ENCODE measurements at regions not wholly inside any gene's neighbourhood (a gene's known extent, or its start where the extent isn't known, plus 50 kb on each side); places are given as distances from the start of the nearest gene placed in this dataset.

GRCh38 chr3:66552846-66553245 is 52.0 kb upstream of the LRIG1 start:
- H3K4me2 ChIP-seq (ENCODE audit: insufficient read depth, low read length) = no peak overlapping the region
- H3K4me1 ChIP-seq (ENCODE audit: control insufficient read depth, extremely low read depth, insufficient read depth, low read length) = peaks cover 6% of the 10 kb centered on the region
- H3K9ac ChIP-seq (replicated peaks; ENCODE audit: extremely low read depth, insufficient read depth, low read length) = no peak overlapping the region
- no peak overlapping the region for H3K4me3 ChIP-seq (replicated peaks in 1 of 3; ENCODE audit: insufficient read depth in 1 of 3, low read depth in 1 of 3, low read length in 3 of 3)
- H3K27me3 ChIP-seq (ENCODE audit: control insufficient read depth in 2 of 2, insufficient read depth in 2 of 2, low read length in 2 of 2) = peaks cover 0 to 5% of the 10 kb centered on the region in 2 experiments
- no peak overlapping the region for H3K27ac ChIP-seq (ENCODE audit: insufficient read depth, low read depth, low read length)
- BruUV-seq (replicated peaks) = no TSS peak
- H3K79me2 ChIP-seq (ENCODE audit: control insufficient read depth, insufficient read depth, low read length) = no peaks in the 10 kb centered on the region
- FAIRE-seq = no peak
- TF ChIP-seq MYC (IDR thresholded peaks at IDR 0.05; ENCODE audit: low read depth, low read length) = no peak
- intact Hi-C loops (cut with micrococcal nuclease) = no loop called here
- H3K9me3 ChIP-seq (replicated peaks; ENCODE audit: control insufficient read depth, insufficient read depth, low read length) = no peaks in the 10 kb centered on the region
- no peak for DNase-seq (ENCODE audit: low read depth, low spot score)
- H3K9me1 ChIP-seq (replicated peaks; ENCODE audit: control insufficient read depth, extremely low read depth, insufficient read depth, low read length) = no peaks in the 10 kb centered on the region
- H4K20me1 ChIP-seq (replicated peaks; ENCODE audit: control insufficient read depth, extremely low read depth, insufficient read depth, low read length) = no peaks in the 10 kb centered on the region
- no peaks in the 10 kb centered on the region for H3K36me3 ChIP-seq (ENCODE audit: control insufficient read depth in 2 of 2, extremely low read depth in 1 of 2, insufficient read depth in 2 of 2, low read length in 2 of 2)
- POLR2A ChIA-PET = no interaction called here
- CTCF ChIA-PET = interaction anchor here (1.1 kb wide), 1 partner anchor 24 kb away, joined by 3 read pairs; no protein-coding TSS in a partner anchor
- no peak overlapping the region for H2AFZ ChIP-seq (ENCODE audit: low read depth, low read length)
- dilution Hi-C loops (cut with MboI; ENCODE audit: extremely low pct_ligation_motif_present, low sequenced_read_pairs) = no loop called here

- peaks cover 6% of the 10 kb centered on the region for H3K4me1 ChIP-seq (ENCODE audit: control insufficient read depth, extremely low read depth, insufficient read depth, low read length)
- H3K9me1 ChIP-seq (replicated peaks; ENCODE audit: control insufficient read depth, extremely low read depth, insufficient read depth, low read length) = no peaks in the 10 kb centered on the region
- H3K9me3 ChIP-seq (replicated peaks; ENCODE audit: control insufficient read depth, insufficient read depth, low read length) = no peaks in the 10 kb centered on the region
- no peak overlapping the region for H3K9ac ChIP-seq (replicated peaks; ENCODE audit: extremely low read depth, insufficient read depth, low read length)
- no peak overlapping the region for H3K4me2 ChIP-seq (ENCODE audit: insufficient read depth, low read length)
- H3K79me2 ChIP-seq (ENCODE audit: control insufficient read depth, insufficient read depth, low read length) = no peaks in the 10 kb centered on the region
- no peak overlapping the region for H2AFZ ChIP-seq (ENCODE audit: low read depth, low read length)
- H3K36me3 ChIP-seq (ENCODE audit: control insufficient read depth in 2 of 2, extremely low read depth in 1 of 2, insufficient read depth in 2 of 2, low read length in 2 of 2) = no peaks in the 10 kb centered on the region
- no TSS peak for BruUV-seq (replicated peaks)
- H3K27me3 ChIP-seq (ENCODE audit: control insufficient read depth in 2 of 2, insufficient read depth in 2 of 2, low read length in 2 of 2) = peaks cover 0 to 5% of the 10 kb centered on the region in 2 experiments
- no peak for FAIRE-seq
- no peak overlapping the region for H3K4me3 ChIP-seq (replicated peaks in 1 of 3; ENCODE audit: insufficient read depth in 1 of 3, low read depth in 1 of 3, low read length in 3 of 3)
- dilution Hi-C loops (cut with MboI; ENCODE audit: extremely low pct_ligation_motif_present, low sequenced_read_pairs) = no loop called here
- no peak overlapping the region for H3K27ac ChIP-seq (ENCODE audit: insufficient read depth, low read depth, low read length)
- ChIA-PET CTCF (interaction anchor here (1.1 kb wide), 1 partner anchor 24 kb away, joined by 3 read pairs; no protein-coding TSS in a partner anchor), POLR2A (no interaction called here)
- H4K20me1 ChIP-seq (replicated peaks; ENCODE audit: control insufficient read depth, extremely low read depth, insufficient read depth, low read length) = no peaks in the 10 kb centered on the region
- intact Hi-C loops (cut with micrococcal nuclease) = no loop called here
- DNase-seq (ENCODE audit: low read depth, low spot score) = no peak
- TF ChIP-seq JUN (IDR thresholded peaks at IDR 0.05; ENCODE audit: borderline replicate concordance, insufficient read depth, insufficient read length, low read depth) (no peak), POLR2A (IDR thresholded peaks at IDR 0.05; ENCODE audit: low read depth, low read length) (no peak), EZH2 (IDR thresholded peaks at IDR 0.05; ENCODE audit: borderline replicate concordance, low read depth, low read length, severe bottlenecking) (no peak), GATA2 (IDR thresholded peaks at IDR 0.05; ENCODE audit: insufficient read depth, insufficient read length, low read depth, low read length) (no peak), MYC (IDR thresholded peaks at IDR 0.05; ENCODE audit: low read depth, low read length) (no peak), POLR2AphosphoS5 (IDR thresholded peaks at IDR 0.05; ENCODE audit: insufficient read depth, low read depth, low read length) (no peak), FOS (IDR thresholded peaks at IDR 0.05; ENCODE audit: borderline replicate concordance, insufficient read depth, low read length) (no peak), MAX (IDR thresholded peaks at IDR 0.05; ENCODE audit: insufficient read depth, insufficient read length) (no peak), CTCF (IDR thresholded peaks at IDR 0.05; ENCODE audit: extremely low read depth in 1 of 2, insufficient read depth in 1 of 2, low read depth in 1 of 2, low read length in 2 of 2) (no peak)
These were observed 52.8 kb upstream of the LRIG1 start for GRCh38 chr3:66553441-66554113.

All from endothelial cell of umbilical vein (primary cell).